HG03064 (cell line): ENCODE measurements at regions not wholly inside any gene's neighbourhood (a gene's known extent, or its start where the extent isn't known, plus 50 kb on each side); places are given as distances from the start of the nearest gene placed in this dataset.

ENCODE experiments used
- ATAC-seq: cut with Tn5 transposase; IDR thresholded peaks from one replicate; pipeline ENCODE4 v1.9.1; 2021; ENCODE audit warnings: low read depth; ENCODE audit not compliant: unreplicated experiment

GRCh38 chr1:55673416-55673815 is 458.3 kb upstream of the USP24 start:
- ATAC-seq: no peak

DNA sequence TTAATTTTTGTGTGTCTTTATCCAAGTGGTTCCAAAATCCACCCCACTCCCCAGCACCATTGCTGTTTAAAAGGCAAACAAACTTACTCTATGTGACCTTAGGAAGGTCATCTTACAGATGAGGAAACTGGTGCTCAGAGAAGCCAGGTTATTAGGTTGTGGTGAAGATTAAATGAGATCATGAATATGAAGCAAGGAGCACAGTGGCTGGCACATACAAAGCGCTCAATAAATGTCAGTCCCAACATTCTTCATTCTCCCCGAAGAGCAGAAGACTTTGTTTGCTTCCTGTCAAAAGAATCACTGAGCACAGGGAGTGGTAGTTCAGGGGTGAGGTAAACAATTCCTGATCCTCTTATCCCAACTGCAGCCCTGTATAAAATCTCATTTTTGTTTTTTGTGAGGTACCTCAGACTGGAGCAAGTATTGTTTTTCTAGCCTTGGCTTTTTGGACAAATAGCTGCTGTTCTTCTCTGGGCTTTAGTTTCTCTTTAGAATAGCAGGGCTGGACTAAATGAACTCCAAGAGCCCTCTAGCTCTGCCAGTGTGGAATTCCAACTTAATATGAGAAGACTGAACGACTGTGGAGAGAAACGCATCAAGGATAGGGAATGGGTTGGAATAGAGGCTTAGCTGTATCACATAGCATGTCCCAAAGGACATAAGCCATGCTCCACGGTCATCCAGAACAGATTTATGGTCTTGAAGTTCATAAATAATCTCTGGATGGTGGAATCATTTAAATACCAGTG is 455.3 kb upstream of the USP24 start:
- ATAC-seq: no peak

DNA sequence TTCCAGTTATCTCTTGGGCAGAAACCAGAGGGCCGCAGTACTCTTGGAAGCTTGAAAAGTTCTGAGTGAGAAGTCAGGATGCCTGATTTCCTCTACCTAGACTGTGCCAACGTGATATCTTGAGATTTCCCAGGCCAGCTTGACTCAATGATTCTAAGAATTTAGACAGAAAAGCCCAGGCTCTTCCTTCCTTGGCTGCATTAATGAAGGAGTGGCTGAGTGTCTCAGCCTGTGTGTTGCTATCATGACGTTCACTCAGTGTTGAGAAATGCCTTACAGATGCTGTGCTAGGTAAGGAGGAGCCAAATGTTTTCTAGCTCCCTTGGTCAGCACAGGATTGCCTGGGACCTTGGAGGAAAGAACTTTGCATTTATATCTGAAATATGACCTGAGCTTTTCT is 454.1 kb upstream of the USP24 start:
- ATAC-seq: no peak

DNA sequence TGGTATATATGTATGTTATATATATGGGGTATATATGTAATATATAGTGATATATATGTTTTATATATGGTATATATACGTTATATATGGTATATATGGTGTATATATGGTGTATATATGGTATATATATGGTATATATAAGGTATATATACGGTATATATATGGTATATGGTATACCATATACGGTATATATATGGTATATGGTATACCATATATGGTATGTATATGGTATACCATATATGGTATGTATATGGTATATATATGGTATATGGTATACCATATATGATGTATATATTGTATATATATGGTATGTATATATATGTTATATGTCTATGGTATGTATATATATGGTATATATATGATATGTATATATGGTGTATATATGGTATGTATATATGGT is 447.7 kb upstream of the USP24 start:
- no peak for ATAC-seq

DNA sequence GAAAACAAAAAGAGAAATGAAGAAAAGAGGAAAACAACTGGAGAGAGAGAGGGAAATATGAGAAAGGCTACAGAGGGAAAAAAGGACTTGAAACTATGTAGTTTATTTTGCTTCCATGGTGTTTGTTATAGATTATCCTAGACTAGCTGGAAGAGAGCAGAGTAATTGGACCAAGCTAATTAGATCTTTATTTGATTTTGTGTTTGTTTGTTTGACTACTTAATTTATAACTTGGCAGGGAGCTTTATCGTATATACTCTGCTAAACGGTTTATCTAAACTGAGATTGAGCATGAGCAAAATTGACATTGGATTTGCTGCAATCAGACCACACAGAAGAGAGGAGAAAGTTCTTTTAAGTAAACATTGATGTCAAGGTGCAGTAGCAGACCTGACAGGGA is 443.8 kb upstream of the USP24 start:
- no peak for ATAC-seq

DNA sequence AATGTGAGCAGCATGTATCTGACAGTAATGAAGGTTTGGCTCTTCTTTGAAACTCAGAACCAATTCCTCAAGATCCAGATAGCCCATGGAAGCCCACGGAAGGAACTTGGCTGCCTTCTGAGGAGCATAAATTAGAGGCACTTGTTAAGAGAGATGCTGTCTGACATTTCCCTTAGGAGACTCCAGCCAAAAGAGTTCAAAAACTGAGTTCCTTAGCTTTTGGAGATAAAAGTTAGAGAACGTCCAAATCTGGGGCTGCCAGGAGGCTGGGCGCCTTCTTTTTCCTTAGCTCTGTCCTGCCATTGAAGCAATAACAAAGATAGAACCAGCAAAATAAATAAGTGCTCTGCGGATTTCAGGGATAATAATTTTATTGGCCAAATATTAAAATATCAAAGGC is 439.6 kb upstream of the USP24 start:
- ATAC-seq: no peak

- no peak for ATAC-seq
Measured at GRCh38 chr1:55654171-55654570, 439.0 kb upstream of the USP24 start.

GRCh38 chr1:55650444-55650843 is 435.3 kb upstream of the USP24 start:
- ATAC-seq: no peak

DNA sequence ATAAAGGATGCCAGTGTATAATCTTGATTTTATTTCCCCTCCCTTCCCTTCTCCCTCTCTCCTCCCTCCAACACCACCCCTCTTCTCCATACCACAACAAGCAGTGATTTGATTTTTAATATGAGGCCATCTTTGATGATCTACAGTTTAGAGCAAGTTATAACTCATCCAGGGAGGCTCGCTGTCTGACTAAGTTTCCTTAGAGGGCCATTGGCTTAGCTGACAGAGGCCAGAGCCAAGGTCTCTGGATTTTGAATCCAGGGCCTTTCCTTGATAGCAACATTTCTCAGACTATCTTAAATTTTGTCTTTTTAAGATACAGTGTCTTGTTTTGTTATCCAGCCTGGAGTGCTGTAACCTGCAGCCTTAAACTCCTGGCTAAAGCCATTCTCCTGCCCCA is 431.0 kb upstream of the USP24 start:
- ATAC-seq: no peak

GRCh38 chr1:55645270-55645669 is 430.1 kb upstream of the USP24 start:
- no peak for ATAC-seq

DNA sequence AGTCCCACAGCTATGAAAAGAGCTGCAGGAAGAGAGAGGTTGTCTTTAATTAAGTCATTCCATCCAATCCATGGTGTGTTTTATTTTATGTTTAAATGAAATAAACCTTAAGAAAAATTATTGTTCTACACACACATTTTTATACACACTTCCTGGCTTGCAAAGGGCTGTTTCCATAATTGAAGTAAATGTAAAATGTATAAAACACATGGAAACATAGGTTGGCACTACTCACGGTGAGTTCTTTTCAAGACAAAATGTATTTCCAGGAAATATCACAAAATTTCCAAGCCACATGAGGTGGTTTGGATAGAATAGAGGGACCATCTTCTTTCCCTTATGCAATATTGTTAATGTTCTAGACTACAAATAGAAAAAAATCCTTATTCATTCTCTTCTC is 426.8 kb upstream of the USP24 start:
- no peak for ATAC-seq

DNA sequence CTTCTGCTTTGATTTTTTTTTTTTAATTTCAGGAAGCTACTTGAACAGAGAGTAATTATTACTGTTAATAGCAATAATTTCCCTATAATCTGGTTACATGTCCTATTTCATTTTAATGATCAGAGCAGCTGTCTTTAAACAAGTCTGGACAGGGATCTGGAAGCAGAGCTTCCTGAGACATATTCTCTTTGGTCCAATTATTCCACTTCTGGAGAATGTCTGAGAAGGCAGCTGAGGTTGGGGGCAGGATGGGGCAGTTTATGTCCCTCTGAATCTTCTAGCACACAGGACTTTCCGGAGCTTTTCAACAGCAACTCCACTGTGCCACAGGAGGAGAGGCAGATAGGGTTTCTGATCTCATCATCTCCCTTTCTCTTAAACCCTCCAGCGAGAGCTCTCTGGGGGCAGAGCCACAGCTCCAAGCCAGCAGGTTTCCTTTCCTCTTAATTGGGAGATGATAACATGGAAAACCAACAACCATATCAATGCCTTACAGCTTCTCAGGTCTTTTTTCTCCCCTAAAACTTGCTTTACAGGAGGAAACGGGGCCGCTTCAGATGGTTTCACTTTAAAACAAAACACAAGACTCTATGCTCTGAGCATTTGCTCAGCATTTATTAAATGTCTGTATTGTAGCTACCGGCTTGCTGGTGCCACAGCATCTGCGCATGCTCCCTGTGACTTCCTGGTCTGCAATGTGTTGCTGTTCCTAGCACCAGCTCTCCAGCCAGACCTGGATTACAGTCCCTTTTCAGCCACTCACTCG is 425.7 kb upstream of the USP24 start:
- no peak for ATAC-seq

DNA sequence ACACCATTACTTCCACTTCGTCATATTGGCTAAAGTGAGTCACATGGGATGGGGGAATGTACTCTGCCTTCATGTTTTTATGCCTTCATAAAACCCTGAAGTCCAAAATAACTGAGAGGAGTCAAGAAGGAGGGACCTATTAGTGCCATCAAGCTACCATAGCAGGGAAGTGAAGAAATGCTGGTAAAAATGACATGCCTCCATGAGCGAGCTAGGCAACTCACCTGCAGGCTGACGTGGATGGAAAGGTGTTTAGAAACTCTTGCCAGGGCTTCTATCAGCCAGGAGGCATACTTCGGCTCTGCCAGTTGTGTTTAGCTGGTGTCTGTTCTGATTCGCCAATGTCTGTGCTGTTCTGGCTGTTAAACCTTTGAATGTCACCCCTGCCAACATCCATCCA is 424.4 kb upstream of the USP24 start:
- ATAC-seq: no peak

GRCh38 chr1:55639051-55639450 is 423.9 kb upstream of the USP24 start:
- no peak for ATAC-seq

- no peak for ATAC-seq
Measured at GRCh38 chr1:55636696-55637095, 421.5 kb upstream of the USP24 start.

GRCh38 chr1:55635856-55636255 is 420.7 kb upstream of the USP24 start:
- no peak for ATAC-seq

- no peak for ATAC-seq
Measured at GRCh38 chr1:55634516-55634915, 419.4 kb upstream of the USP24 start.

DNA sequence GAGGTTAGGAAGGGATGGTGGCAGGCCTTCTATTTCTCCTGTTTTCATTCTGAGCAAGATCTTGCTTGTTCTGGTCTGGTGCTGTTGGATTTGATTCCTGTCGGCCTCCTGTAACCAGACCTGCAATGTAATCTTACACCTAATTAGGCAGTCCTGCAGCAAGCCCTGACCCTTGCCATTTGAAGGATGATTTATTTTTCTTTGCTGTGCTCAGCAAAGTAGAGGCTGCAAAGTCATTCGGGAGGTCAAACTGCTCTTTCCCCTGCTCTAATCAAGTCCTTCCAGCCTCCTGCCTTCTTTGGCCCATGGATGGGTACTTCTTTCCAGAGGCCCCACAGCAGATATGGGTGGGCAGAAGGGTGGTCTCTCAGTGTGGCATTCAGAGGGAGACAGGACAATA is 417.7 kb upstream of the USP24 start:
- ATAC-seq: no peak

GRCh38 chr1:55632058-55632457 is 416.9 kb upstream of the USP24 start:
- ATAC-seq: no peak

- ATAC-seq: no peak
Measured at GRCh38 chr1:55631509-55631908, 416.3 kb upstream of the USP24 start.

- ATAC-seq: no peak
Measured at GRCh38 chr1:55626326-55626725, 411.2 kb upstream of the USP24 start.

DNA sequence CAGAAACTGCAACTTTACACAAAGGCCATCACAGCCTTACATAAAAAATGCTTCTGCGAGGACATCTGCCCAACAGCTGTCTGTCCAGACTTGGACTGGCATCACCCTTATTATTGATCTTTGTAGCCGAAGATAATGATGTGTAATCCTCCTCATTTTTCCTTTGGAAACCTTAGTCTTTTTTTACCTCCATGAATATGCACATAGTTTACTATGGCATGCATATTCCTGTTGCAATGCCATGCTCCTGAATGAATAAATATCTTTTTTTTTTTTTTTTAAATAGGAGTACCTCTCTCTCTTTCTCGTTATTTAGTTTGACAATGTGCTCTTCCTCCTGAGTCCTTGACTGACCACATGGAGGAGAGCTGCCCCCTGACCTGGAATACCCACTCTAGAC is 409.6 kb upstream of the USP24 start:
- no peak for ATAC-seq
